ENCODE measurements at regions not wholly inside any gene's neighbourhood (a gene's known extent, or its start where the extent isn't known, plus 50 kb on each side); places are given as distances from the start of the nearest gene placed in this dataset.

DNA sequence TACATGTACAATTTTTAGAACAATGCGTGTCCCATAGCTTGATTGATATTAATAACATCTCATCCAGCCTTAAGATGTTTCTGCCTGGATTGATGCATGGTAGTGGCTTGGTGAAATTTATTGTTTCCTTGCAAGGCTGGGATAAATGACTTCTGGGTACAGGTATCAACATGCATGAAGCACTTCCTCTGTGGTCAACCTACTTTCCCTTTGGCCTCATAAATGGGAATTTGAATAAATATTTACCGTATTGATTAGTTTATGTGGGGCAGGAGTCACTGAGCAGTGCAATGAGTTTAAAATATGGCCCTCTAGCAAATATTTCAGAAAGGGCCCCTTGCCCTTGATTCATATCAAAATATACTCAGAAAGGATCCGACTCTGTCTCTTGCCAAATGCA, 83.9 kb upstream of the KCNE2 start:
- DNase-seq (ENCODE audit: low read depth in 1 of 2, low spot score in 2 of 2) (no peak), FAIRE-seq (no peak)
- no peak overlapping the region for H2BK15ac ChIP-seq (ENCODE audit: low read length)
- H3K79me2 ChIP-seq (ENCODE audit: control insufficient read depth in 1 of 2, insufficient read depth in 2 of 2, low read length in 2 of 2): no peaks in the 10 kb centered on the region
- no peak overlapping the region for H4K5ac ChIP-seq (ENCODE audit: insufficient read length, low read depth, low read length)
- no peak overlapping the region for H2BK12ac ChIP-seq (ENCODE audit: low read depth, low read length)
- H3K23ac ChIP-seq (ENCODE audit: insufficient read length): no peak overlapping the region
- H3K9me3 ChIP-seq (ENCODE audit: insufficient read depth in 2 of 2, low read depth in 1 of 2, low read length in 1 of 2): peaks cover 0 to 2% of the 10 kb centered on the region in 2 experiments; a peak in 1 of 4 replicates
- no peaks in the 10 kb centered on the region for H3K23me2 ChIP-seq (ENCODE audit: low read depth, low read length)
- H4K20me1 ChIP-seq (replicated peaks in 1 of 2; ENCODE audit: control insufficient read depth in 1 of 2, insufficient read depth in 2 of 2, low read length in 2 of 2): no peaks in the 10 kb centered on the region
- 84% methylated on average over 3 of the region's 3 CpGs; no CpG with 5 or more reads in 1 of the 2 experiments for WGBS, 2 experiments (ENCODE audit: extremely low coverage in 1 of 2, insufficient coverage in 1 of 2, insufficient read length in 1 of 2, insufficient replicate concordance in 2 of 2, low coverage in 1 of 2, low lambda C conversion rate in 2 of 2, missing lambda C conversion rate in 1 of 2)
- H3K14ac ChIP-seq (ENCODE audit: insufficient read length): no peak overlapping the region
- no peaks in the 10 kb centered on the region for H3K79me1 ChIP-seq (ENCODE audit: low read depth, low read length)
- H2BK120ac ChIP-seq (replicated peaks; ENCODE audit: low read depth, low read length): no peak overlapping the region
- H3K27ac ChIP-seq (ENCODE audit: low read depth, low read length): no peak overlapping the region
- H2AK5ac ChIP-seq (ENCODE audit: low read depth, low read length): no peak overlapping the region
- ChIA-PET POLR2A (ENCODE audit: partially characterized antibody) (no interaction called here), CTCF (ENCODE audit: partially characterized antibody) (interaction anchor here (0.6 kb wide), 1 partner anchor 189 kb away, joined by 3 read pairs; no protein-coding TSS in a partner anchor)
- H2BK5ac ChIP-seq (ENCODE audit: low read depth, low read length): no peak overlapping the region
- no peak overlapping the region for H3K9ac ChIP-seq (replicated peaks in 1 of 4; ENCODE audit: extremely low read depth in 1 of 4, low read depth in 3 of 4, low read length in 3 of 4)
- H3K27me3 ChIP-seq (replicated peaks in 1 of 4; ENCODE audit: control insufficient read depth in 3 of 4, extremely low read depth in 1 of 4, insufficient read depth in 3 of 4, low read length in 3 of 4): no peaks in the 10 kb centered on the region
- H3K4me2 ChIP-seq (ENCODE audit: insufficient read depth in 1 of 2, low read depth in 2 of 2, low read length in 2 of 2): no peak overlapping the region
- TF ChIP-seq PHF8 (conservative IDR thresholded peaks at IDR 0.05; ENCODE audit: low read depth, low read length) (no peak), BACH1 (IDR thresholded peaks at IDR 0.05; ENCODE audit: low read length) (no peak), JUN (IDR thresholded peaks at IDR 0.05; ENCODE audit: low read depth, low read length) (no peak), CHD2 (IDR thresholded peaks at IDR 0.05; ENCODE audit: low read length) (no peak), RFX5 (IDR thresholded peaks at IDR 0.05; ENCODE audit: borderline replicate concordance, low read depth, low read length) (no peak), EZH2 (IDR thresholded peaks at IDR 0.05; ENCODE audit: low read depth, low read length, severe bottlenecking) (no peak), JUND (IDR thresholded peaks at IDR 0.05; ENCODE audit: low read length) (no peak), KDM1A (IDR thresholded peaks at IDR 0.05; ENCODE audit: borderline replicate concordance, low read length) (no peak), TAF1 (IDR thresholded peaks at IDR 0.05; ENCODE audit: low read depth, low read length) (no peak), SIRT6 (IDR thresholded peaks at IDR 0.05; ENCODE audit: low read length) (no peak), YY1 (IDR thresholded peaks at IDR 0.05; ENCODE audit: low read depth, low read length) (no peak)
- TF ChIP-seq, protein P1, sequence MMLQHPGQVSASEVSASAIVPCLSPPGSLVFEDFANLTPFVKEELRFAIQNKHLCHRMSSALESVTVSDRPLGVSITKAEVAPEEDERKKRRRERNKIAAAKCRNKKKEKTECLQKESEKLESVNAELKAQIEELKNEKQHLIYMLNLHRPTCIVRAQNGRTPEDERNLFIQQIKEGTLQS (IDR thresholded peaks at IDR 0.05; ENCODE audit: insufficient read depth, low read depth, low read length): no peak
- no peak overlapping the region for H3K4me3 ChIP-seq (ENCODE audit: extremely low read depth in 1 of 4, insufficient read depth in 2 of 4, low read depth in 3 of 4, low read length in 4 of 4)
- no peak overlapping the region for H3K4ac ChIP-seq (replicated peaks; ENCODE audit: insufficient read length, low read depth, low read length)
- no peak overlapping the region for H2AFZ ChIP-seq (ENCODE audit: low read length)
- H4K8ac ChIP-seq (ENCODE audit: extremely low read depth, insufficient read depth, low read length): no peak overlapping the region
- H4K91ac ChIP-seq (replicated peaks; ENCODE audit: insufficient read length, low read length): no peak overlapping the region
- no peak overlapping the region for H2BK20ac ChIP-seq (ENCODE audit: low read length)
- no peaks in the 10 kb centered on the region for H3K36me3 ChIP-seq (ENCODE audit: control insufficient read depth in 2 of 4, insufficient read depth in 4 of 4, low read length in 3 of 4)
- no peak overlapping the region for H3K56ac ChIP-seq (replicated peaks; ENCODE audit: insufficient read length, low read depth, low read length)
- H3K18ac ChIP-seq (ENCODE audit: extremely low read depth, low read length): no peak overlapping the region
- no peaks in the 10 kb centered on the region for H3K4me1 ChIP-seq (replicated peaks in 1 of 4; ENCODE audit: control insufficient read depth in 3 of 4, insufficient read depth in 4 of 4, low read length in 3 of 4)

Data from H1 (cell line).